Neural cell (in vitro differentiated cells): ENCODE measurements at regions not wholly inside any gene's neighbourhood (a gene's known extent, or its start where the extent isn't known, plus 50 kb on each side); places are given as distances from the start of the nearest gene placed in this dataset.

Experiments used
- POLR2AphosphoS5 ChIP-seq: IDR thresholded peaks from 2 replicates; pipeline ENCODE4 v1.6.1; 2012
- RAD21 ChIP-seq: fragments of 450-650 bp; conservative IDR thresholded peaks from 2 replicates; pipeline ENCODE4 v1.6.1; 2014; ENCODE audit warnings: antibody characterized with exemption, mild to moderate bottlenecking, moderate library complexity
- REST ChIP-seq: IDR thresholded peaks from 2 replicates; pipeline ENCODE4 v1.6.1; 2012; ENCODE audit warnings: borderline replicate concordance

GRCh38 chr9:80691229-80691628 lies 998.1 kb downstream of the TLE1 start:
- TF ChIP-seq POLR2AphosphoS5 (no peak), RAD21 (no peak), REST (no peak)
